ENCODE measurements at regions not wholly inside any gene's neighbourhood (a gene's known extent, or its start where the extent isn't known, plus 50 kb on each side); places are given as distances from the start of the nearest gene placed in this dataset.

DNA sequence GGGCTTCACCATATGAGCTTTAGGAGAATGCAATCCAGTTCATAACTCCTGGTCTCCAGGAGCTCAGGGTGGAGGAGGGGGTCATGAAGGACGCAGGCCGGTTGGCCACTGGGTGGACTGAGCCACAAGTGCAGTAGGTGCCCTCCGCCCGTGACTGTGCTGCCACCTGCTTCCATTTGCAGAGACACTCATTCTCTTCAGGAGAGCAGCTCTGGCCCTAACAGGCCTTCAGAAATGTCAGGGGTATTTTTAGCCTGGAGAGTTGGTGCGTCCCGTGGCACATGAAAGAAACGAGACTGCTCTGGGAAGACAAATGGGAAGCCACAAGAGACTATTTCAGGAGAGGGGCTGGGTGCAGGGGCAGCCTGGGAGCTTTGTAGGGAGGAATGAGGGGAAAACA, 74.6 kb upstream of the MYL2 start:
- TF ChIP-seq, protein P1, sequence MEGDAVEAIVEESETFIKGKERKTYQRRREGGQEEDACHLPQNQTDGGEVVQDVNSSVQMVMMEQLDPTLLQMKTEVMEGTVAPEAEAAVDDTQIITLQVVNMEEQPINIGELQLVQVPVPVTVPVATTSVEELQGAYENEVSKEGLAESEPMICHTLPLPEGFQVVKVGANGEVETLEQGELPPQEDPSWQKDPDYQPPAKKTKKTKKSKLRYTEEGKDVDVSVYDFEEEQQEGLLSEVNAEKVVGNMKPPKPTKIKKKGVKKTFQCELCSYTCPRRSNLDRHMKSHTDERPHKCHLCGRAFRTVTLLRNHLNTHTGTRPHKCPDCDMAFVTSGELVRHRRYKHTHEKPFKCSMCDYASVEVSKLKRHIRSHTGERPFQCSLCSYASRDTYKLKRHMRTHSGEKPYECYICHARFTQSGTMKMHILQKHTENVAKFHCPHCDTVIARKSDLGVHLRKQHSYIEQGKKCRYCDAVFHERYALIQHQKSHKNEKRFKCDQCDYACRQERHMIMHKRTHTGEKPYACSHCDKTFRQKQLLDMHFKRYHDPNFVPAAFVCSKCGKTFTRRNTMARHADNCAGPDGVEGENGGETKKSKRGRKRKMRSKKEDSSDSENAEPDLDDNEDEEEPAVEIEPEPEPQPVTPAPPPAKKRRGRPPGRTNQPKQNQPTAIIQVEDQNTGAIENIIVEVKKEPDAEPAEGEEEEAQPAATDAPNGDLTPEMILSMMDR (IDR thresholded peaks at IDR 0.05): peak in 4 of 12 donors; percentile 16 to 43 (median 31)
- no peak for TF ChIP-seq POLR2A (IDR thresholded peaks at IDR 0.05)

Measured in heart left ventricle (tissue), 13 donors.